GM23338 (cell line): ENCODE measurements at regions not wholly inside any gene's neighbourhood (a gene's known extent, or its start where the extent isn't known, plus 50 kb on each side); places are given as distances from the start of the nearest gene placed in this dataset.

Experiments
- ATAC-seq: fragments of 200-7000 bp; cut with Tn5 transposase; 3 replicates; pipeline ENCODE4 v1.9.1; 2020
- DNase-seq: peaks from one replicate; pipeline ENCODE4 v3.0.0-alpha.2; 2015; ENCODE audit warnings: low spot score
- H2AFZ ChIP-seq: fragments of 200-600 bp; sonication (generic); 2 replicates; pipeline ENCODE4 v1.8.0; 2016; ENCODE audit warnings: antibody characterized with exemption, mild to moderate bottlenecking, moderate library complexity
- H3F3A ChIP-seq: fragments of 200-600 bp; sonication (generic); replicated peaks from 2 replicates; pipeline ENCODE4 v1.8.0; 2017; ENCODE audit warnings: antibody characterized with exemption, mixed run types, low read depth
- H3K27ac ChIP-seq: fragments of 200-600 bp; sonication (generic); 2 replicates; pipeline ENCODE4 v1.6.1; 2016; ENCODE audit warnings: low read depth
- H3K27me3 ChIP-seq: fragments of 200-600 bp; sonication (generic); 2 replicates; pipeline ENCODE4 v1.8.0; 2016; ENCODE audit warnings: mild to moderate bottlenecking, mixed run types, moderate library complexity; ENCODE audit not compliant: insufficient read depth
- H3K36me3 ChIP-seq: fragments of 200-600 bp; sonication (generic); 2 replicates; pipeline ENCODE4 v1.8.0; 2016; ENCODE audit warnings: mild to moderate bottlenecking; ENCODE audit not compliant: insufficient read depth
- H3K4me1 ChIP-seq: fragments of 200-600 bp; sonication (generic); 2 replicates; pipeline ENCODE4 v1.8.0; 2016; ENCODE audit warnings: mild to moderate bottlenecking, moderate library complexity; ENCODE audit not compliant: insufficient read depth
- H3K4me2 ChIP-seq: fragments of 200-600 bp; sonication (generic); 2 replicates; pipeline ENCODE4 v1.7.1; 2017; ENCODE audit warnings: mixed run types
- H3K4me3 ChIP-seq: fragments of 200-600 bp; sonication (generic); 2 replicates; pipeline ENCODE4 v1.6.1; 2016; ENCODE audit warnings: mixed run types
- H3K79me2 ChIP-seq: fragments of 200-600 bp; sonication (generic); replicated peaks from 2 replicates; pipeline ENCODE4 v1.8.0; 2017; ENCODE audit warnings: mild to moderate bottlenecking; ENCODE audit not compliant: insufficient read depth
- H3K9me2 ChIP-seq: fragments of 200-600 bp; sonication (generic); 2 replicates; pipeline ENCODE4 v1.8.0; 2017; ENCODE audit not compliant: insufficient read depth
- H4K20me1 ChIP-seq: fragments of 200-600 bp; sonication (generic); replicated peaks from 2 replicates; pipeline ENCODE4 v1.8.0; 2017; ENCODE audit warnings: mild to moderate bottlenecking; ENCODE audit not compliant: insufficient read depth
- H3K27ac Mint-ChIP-seq: 2 replicates; pipeline ENCODE4 v1.8.0; 2020; ENCODE audit warnings: inconsistent platforms, mild to moderate bottlenecking, moderate library complexity, mixed read lengths
- H3K27me3 Mint-ChIP-seq: 3 replicates; pipeline ENCODE4 v1.8.0; 2022; ENCODE audit warnings: low read depth, mild to moderate bottlenecking, moderate library complexity, mixed read lengths, inconsistent platforms; ENCODE audit not compliant: insufficient read depth, poor library complexity
- H3K36me3 Mint-ChIP-seq: 3 replicates; pipeline ENCODE4 v1.8.0; 2021; ENCODE audit warnings: low read depth, mild to moderate bottlenecking, inconsistent platforms, moderate library complexity, mixed read lengths
- H3K4me1 Mint-ChIP-seq: 3 replicates; pipeline ENCODE4 v1.8.0; 2020; ENCODE audit warnings: mild to moderate bottlenecking, inconsistent platforms, mixed read lengths
- H3K4me3 Mint-ChIP-seq: 3 replicates; pipeline ENCODE4 v1.8.0; 2021; ENCODE audit warnings: moderate library complexity, mild to moderate bottlenecking, inconsistent platforms, mixed read lengths
- H3K9me3 Mint-ChIP-seq: 3 replicates; pipeline ENCODE4 v1.8.0; 2020; ENCODE audit warnings: moderate library complexity, mild to moderate bottlenecking, inconsistent platforms, mixed read lengths
- CREB1 ChIP-seq: fragments of 250-450 bp; sonication (Bioruptor Pico); IDR thresholded peaks from 2 replicates; pipeline ENCODE4 v1.5.0; 2020; ENCODE audit warnings: low read depth, mild to moderate bottlenecking, moderate library complexity
- CTCF ChIP-seq, 2 experiments: fragments of 200-600 bp in 1 of 2; sonication (generic) in 1 of 2; conservative IDR thresholded peaks; 2 replicates each; pipeline versions ENCODE4 v1.5.1 to v1.6.1; 2016 to 2017; ENCODE audit warnings: antibody characterized with exemption in 2 of 2, low read depth in 2 of 2, mild to moderate bottlenecking in 2 of 2, moderate library complexity in 1 of 2
- ETS1 ChIP-seq: IDR thresholded peaks from 2 replicates; pipeline ENCODE4 v1.6.1; 2016; ENCODE audit warnings: antibody characterized with exemption
- EZH2 ChIP-seq: fragments of 200-600 bp; sonication (generic); IDR thresholded peaks from one replicate; pipeline ENCODE4 v1.8.0; 2017; ENCODE audit warnings: antibody characterized with exemption, mild to moderate bottlenecking, low read depth; ENCODE audit not compliant: unreplicated experiment
- EZH2phosphoT487 ChIP-seq: fragments of 200-600 bp; sonication (generic); IDR thresholded peaks from one replicate; pipeline ENCODE4 v1.8.1; 2018; ENCODE audit warnings: antibody characterized with exemption; ENCODE audit not compliant: unreplicated experiment
- JUNB ChIP-seq: IDR thresholded peaks from one replicate; pipeline ENCODE4 v1.6.1; 2016; ENCODE audit warnings: antibody characterized with exemption; ENCODE audit not compliant: unreplicated experiment
- NANOG ChIP-seq: IDR thresholded peaks from 2 replicates; pipeline ENCODE4 v1.6.1; 2016; ENCODE audit warnings: antibody characterized with exemption, borderline replicate concordance
- POLR2AphosphoS5 ChIP-seq: IDR thresholded peaks from 2 replicates; pipeline ENCODE4 v1.6.1; 2016; ENCODE audit warnings: antibody characterized with exemption, low read depth
- REST ChIP-seq: IDR thresholded peaks from one replicate; pipeline ENCODE4 v1.6.1; 2018; ENCODE audit warnings: antibody characterized with exemption; ENCODE audit not compliant: unreplicated experiment
- STAT1 ChIP-seq: IDR thresholded peaks from one replicate; pipeline ENCODE4 v1.6.1; 2016; ENCODE audit warnings: antibody characterized with exemption; ENCODE audit not compliant: unreplicated experiment
- ZNF114 ChIP-seq: fragments of 250-450 bp; sonication (Bioruptor Pico); IDR thresholded peaks from 2 replicates; pipeline ENCODE4 v1.5.0; 2020; ENCODE audit warnings: mild to moderate bottlenecking, moderate library complexity
- ZNF331 ChIP-seq: fragments of 250-450 bp; sonication (Bioruptor Pico); IDR thresholded peaks from 2 replicates; pipeline ENCODE4 v1.5.0; 2020; ENCODE audit warnings: low read depth, mild to moderate bottlenecking, moderate library complexity
- TF ChIP-seq, protein P1 (sequence below): fragments of 250-450 bp; sonication (Bioruptor Pico); IDR thresholded peaks from 2 replicates; pipeline ENCODE4 v1.5.0; 2020; ENCODE audit warnings: mild to moderate bottlenecking, moderate library complexity

- Histone ChIP-seq H3K79me2 (no peaks in the 10 kb centered on the region), H3K9me2 (no peaks in the 10 kb centered on the region), H3K4me1 (no peaks in the 10 kb centered on the region), H3K4me3 (no peak overlapping the region), H3K36me3 (no peaks in the 10 kb centered on the region), H4K20me1 (no peaks in the 10 kb centered on the region), H3K4me2 (no peak overlapping the region), H3K27me3 (peaks cover 98% of the 10 kb centered on the region), H2AFZ (no peak overlapping the region), H3K27ac (no peak overlapping the region), H3F3A (no peaks in the 10 kb centered on the region)
- TF ChIP-seq EZH2 (no peak), STAT1 (no peak), ZNF114 (no peak), NANOG (no peak), JUNB (no peak), EZH2phosphoT487 (no peak), CREB1 (CRISPR knock-in tag) (no peak), REST (no peak), ZNF331 (CRISPR knock-in tag) (no peak), CTCF (conservative IDR thresholded peaks at IDR 0.05; ENCODE audit: low read depth in 2 of 2) (no peak), POLR2AphosphoS5 (no peak), ETS1 (no peak)
- TF ChIP-seq, protein P1, sequence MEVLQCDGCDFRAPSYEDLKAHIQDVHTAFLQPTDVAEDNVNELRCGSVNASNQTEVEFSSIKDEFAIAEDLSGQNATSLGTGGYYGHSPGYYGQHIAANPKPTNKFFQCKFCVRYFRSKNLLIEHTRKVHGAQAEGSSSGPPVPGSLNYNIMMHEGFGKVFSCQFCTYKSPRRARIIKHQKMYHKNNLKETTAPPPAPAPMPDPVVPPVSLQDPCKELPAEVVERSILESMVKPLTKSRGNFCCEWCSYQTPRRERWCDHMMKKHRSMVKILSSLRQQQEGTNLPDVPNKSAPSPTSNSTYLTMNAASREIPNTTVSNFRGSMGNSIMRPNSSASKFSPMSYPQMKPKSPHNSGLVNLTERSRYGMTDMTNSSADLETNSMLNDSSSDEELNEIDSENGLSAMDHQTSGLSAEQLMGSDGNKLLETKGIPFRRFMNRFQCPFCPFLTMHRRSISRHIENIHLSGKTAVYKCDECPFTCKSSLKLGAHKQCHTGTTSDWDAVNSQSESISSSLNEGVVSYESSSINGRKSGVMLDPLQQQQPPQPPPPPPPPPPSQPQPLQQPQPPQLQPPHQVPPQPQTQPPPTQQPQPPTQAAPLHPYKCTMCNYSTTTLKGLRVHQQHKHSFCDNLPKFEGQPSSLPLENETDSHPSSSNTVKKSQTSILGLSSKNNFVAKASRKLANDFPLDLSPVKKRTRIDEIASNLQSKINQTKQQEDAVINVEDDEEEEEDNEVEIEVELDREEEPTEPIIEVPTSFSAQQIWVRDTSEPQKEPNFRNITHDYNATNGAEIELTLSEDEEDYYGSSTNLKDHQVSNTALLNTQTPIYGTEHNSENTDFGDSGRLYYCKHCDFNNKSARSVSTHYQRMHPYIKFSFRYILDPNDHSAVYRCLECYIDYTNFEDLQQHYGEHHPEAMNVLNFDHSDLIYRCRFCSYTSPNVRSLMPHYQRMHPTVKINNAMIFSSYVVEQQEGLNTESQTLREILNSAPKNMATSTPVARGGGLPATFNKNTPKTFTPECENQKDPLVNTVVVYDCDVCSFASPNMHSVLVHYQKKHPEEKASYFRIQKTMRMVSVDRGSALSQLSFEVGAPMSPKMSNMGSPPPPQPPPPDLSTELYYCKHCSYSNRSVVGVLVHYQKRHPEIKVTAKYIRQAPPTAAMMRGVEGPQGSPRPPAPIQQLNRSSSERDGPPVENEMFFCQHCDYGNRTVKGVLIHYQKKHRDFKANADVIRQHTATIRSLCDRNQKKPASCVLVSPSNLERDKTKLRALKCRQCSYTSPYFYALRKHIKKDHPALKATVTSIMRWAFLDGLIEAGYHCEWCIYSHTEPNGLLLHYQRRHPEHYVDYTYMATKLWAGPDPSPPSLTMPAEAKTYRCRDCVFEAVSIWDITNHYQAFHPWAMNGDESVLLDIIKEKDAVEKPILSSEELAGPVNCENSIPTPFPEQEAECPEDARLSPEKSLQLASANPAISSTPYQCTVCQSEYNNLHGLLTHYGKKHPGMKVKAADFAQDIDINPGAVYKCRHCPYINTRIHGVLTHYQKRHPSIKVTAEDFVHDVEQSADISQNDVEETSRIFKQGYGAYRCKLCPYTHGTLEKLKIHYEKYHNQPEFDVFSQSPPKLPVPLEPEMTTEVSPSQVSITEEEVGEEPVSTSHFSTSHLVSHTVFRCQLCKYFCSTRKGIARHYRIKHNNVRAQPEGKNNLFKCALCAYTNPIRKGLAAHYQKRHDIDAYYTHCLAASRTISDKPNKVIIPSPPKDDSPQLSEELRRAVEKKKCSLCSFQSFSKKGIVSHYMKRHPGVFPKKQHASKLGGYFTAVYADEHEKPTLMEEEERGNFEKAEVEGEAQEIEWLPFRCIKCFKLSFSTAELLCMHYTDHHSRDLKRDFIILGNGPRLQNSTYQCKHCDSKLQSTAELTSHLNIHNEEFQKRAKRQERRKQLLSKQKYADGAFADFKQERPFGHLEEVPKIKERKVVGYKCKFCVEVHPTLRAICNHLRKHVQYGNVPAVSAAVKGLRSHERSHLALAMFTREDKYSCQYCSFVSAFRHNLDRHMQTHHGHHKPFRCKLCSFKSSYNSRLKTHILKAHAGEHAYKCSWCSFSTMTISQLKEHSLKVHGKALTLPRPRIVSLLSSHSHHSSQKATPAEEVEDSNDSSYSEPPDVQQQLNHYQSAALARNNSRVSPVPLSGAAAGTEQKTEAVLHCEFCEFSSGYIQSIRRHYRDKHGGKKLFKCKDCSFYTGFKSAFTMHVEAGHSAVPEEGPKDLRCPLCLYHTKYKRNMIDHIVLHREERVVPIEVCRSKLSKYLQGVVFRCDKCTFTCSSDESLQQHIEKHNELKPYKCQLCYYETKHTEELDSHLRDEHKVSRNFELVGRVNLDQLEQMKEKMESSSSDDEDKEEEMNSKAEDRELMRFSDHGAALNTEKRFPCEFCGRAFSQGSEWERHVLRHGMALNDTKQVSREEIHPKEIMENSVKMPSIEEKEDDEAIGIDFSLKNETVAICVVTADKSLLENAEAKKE = no peak
- ATAC-seq (no peak), DNase-seq (no peak)
- no peak overlapping the region for H3K4me3 Mint-ChIP-seq
- H3K9me3 Mint-ChIP-seq = no peaks in the 10 kb centered on the region
- peaks cover 98% of the 10 kb centered on the region for H3K27me3 Mint-ChIP-seq
- no peaks in the 10 kb centered on the region; the same call in 2 of the 3 replicates for H3K36me3 Mint-ChIP-seq
- peaks cover 23% of the 10 kb centered on the region for H3K4me1 Mint-ChIP-seq
- H3K27ac Mint-ChIP-seq = no peak overlapping the region
Observed at GRCh38 chr22:22346401-22347107, 102.0 kb downstream of the VPREB1 start.
